OCI-LY7 (cell line): ENCODE measurements at regions not wholly inside any gene's neighbourhood (a gene's known extent, or its start where the extent isn't known, plus 50 kb on each side); places are given as distances from the start of the nearest gene placed in this dataset.

Experiments used
- CTCF ChIP-seq: fragments of 200-600 bp; sonication (generic); conservative IDR thresholded peaks from 2 replicates; pipeline ENCODE4 v1.5.1; 2014; ENCODE audit warnings: mild to moderate bottlenecking, antibody characterized with exemption, low read length, moderate library complexity, mixed read lengths
- EZH2phosphoT487 ChIP-seq: fragments of 200-600 bp; sonication (generic); IDR thresholded peaks from 2 replicates; pipeline ENCODE4 v1.6.1; 2018; ENCODE audit warnings: low read depth, borderline replicate concordance, mild to moderate bottlenecking, mixed run types, antibody characterized with exemption, low read length, moderate library complexity, mixed read lengths

DNA sequence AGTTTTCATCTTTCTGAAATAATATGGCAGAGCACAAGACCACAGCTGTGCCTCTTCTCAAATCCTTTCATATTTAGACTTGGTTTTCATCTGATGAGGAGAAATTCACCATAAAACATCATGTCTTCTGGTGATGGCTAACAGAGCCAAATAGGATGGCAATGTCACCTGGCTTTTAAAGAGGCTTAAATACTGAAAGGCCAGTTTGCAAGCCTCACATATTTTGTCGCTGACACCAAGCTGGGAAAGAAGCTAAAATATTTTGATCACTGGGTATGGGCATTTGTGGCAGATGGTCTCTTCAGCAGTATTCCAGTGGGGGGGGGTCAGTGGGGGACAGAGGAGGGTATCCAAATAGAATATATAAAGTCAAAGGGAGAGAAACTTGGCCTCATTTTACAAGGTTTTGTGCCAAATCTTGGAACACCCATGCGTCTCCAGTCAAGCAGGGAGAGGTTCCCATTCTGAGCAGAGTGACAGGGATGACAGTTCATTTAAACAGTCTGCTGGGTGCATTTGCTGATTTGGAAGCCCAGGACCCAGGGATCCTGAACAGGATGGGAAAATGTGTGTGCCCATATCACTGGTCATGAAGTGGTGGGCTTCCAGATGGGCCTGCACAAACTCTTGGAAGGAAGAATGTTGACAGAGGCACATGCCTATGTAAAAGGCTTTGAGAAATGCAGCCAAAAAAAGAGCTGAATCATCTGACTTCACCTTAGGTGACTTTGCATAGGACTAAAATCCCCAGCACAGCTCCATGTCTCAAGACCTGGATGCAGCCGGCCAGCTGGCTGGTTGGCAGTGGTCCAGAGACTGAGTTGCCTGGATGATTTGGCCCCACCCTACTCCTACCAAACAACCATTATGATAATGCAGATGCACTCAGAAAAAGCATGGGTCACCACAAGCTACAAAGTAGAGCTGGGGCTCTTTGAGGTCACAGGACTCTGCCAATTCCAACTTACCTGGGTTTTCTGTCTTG, 484.4 kb upstream of the NR3C2 start:
- TF ChIP-seq CTCF (no peak), EZH2phosphoT487 (no peak)
